GM12874 (cell line): ENCODE measurements at regions not wholly inside any gene's neighbourhood (a gene's known extent, or its start where the extent isn't known, plus 50 kb on each side); places are given as distances from the start of the nearest gene placed in this dataset.

Experiments
- TF ChIP-seq, protein P1 (sequence below): IDR thresholded peaks from 2 replicates; pipeline ENCODE4 v1.5.1; 2011; ENCODE audit warnings: low read depth, mild to moderate bottlenecking, control low read depth, low read length, moderate library complexity; ENCODE audit not compliant: insufficient read depth

DNA sequence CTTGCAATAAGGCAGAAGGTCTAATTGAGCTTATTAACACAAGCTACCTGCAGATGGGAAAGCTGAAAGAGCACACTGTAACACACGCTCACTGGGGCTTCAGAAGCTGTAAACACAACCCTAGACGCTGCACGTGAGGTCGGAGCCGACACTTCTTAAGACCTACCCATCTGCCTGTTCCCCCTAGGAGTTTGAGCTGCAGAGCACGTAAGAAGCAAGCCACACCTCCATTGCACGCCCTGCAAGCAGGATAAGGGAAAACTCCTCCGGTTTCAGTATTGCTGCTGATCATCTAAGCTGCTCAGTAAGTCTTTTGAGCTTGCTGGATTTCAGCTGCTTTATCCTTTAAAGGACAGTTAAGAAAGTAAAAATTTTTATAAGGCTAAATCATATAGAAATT lies 244.0 kb upstream of the ZWINT start:
- TF ChIP-seq, protein P1, sequence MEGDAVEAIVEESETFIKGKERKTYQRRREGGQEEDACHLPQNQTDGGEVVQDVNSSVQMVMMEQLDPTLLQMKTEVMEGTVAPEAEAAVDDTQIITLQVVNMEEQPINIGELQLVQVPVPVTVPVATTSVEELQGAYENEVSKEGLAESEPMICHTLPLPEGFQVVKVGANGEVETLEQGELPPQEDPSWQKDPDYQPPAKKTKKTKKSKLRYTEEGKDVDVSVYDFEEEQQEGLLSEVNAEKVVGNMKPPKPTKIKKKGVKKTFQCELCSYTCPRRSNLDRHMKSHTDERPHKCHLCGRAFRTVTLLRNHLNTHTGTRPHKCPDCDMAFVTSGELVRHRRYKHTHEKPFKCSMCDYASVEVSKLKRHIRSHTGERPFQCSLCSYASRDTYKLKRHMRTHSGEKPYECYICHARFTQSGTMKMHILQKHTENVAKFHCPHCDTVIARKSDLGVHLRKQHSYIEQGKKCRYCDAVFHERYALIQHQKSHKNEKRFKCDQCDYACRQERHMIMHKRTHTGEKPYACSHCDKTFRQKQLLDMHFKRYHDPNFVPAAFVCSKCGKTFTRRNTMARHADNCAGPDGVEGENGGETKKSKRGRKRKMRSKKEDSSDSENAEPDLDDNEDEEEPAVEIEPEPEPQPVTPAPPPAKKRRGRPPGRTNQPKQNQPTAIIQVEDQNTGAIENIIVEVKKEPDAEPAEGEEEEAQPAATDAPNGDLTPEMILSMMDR: no peak

- TF ChIP-seq, protein P1: no peak
These were observed 243.6 kb upstream of the ZWINT start for GRCh38 chr10:56604624-56605023.

DNA sequence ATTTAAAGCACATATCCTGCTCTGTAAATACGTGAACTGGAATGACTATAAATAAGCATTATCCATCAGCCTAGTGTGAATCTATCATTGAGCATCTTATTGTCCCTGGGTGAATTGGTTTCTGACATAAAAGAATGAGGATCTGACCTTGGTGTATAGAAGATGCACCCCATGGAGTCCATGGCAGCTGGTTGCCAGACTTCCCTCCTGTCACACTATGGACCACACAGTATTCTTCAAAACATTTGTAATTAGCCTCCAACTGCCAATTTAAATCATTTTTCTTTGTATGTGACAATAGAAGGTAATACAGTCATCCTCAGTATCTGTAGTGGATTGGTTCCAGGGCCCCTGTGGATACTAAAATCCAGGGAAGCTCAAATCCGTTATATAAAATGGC lies 238.1 kb upstream of the ZWINT start:
- TF ChIP-seq, protein P1: no peak

- TF ChIP-seq, protein P1: no peak
These were observed 235.2 kb upstream of the ZWINT start for GRCh38 chr10:56596257-56596656.

DNA sequence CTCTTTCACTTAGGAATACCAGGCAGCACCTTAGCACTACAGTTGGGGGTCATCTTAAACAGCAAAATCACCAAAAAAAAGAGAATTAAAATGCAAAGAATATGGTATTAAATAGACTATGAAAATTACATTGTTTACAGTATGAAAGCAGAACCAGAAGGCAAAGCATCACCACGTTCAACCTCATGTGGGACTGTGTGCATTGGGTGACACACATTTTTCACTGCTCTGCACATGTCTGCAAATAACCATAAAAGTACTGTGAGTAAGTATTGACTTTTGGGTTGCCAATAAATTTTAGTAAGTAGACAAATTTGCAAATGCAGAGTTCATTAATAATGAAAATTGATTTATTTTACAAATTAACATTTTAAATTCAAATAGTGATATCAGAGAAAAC lies 232.1 kb upstream of the ZWINT start:
- TF ChIP-seq, protein P1: no peak

- TF ChIP-seq, protein P1: no peak
These were observed 225.4 kb upstream of the ZWINT start for GRCh38 chr10:56586461-56586891.

GRCh38 chr10:56585447-56586171 lies 224.6 kb upstream of the ZWINT start:
- TF ChIP-seq, protein P1: no peak
